ENCODE measurements at regions not wholly inside any gene's neighbourhood (a gene's known extent, or its start where the extent isn't known, plus 50 kb on each side); places are given as distances from the start of the nearest gene placed in this dataset.

DNA sequence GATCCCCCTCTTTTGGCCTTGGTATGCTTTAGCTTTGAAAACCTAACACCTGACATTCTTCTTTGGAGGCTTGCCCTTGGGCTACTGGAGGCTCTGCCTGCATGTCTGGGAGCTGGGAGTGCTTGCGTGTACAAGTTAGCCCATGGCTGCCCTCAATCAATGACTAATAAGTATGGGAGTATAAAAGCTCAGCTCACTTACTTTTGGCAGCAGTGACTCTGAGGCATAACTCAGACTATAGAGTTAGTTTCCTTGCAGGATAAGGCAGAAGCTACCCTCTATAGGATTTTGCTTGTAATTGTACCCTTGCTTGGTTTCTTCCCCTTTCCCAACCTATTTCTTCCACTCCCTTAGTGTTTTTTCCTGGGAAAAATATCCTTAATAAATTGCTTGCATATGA is 247.9 kb downstream of the PPP1R2C start:
- Histone ChIP-seq H3K9me3 (no peaks in the 10 kb centered on the region), H3K27me3 (replicated peaks; ENCODE audit: insufficient read depth) (no peaks in the 10 kb centered on the region), H3K27ac (no peak overlapping the region), H3K36me3 (no peaks in the 10 kb centered on the region), H3K4me1 (ENCODE audit: control insufficient read depth in 1 of 2, low read depth in 2 of 2) (no peaks in the 10 kb centered on the region), H3K4me3 (no peak overlapping the region)
- no peak for ATAC-seq (ENCODE audit: insufficient number of reproducible peaks, low FRiP score, low read depth)
- TF ChIP-seq CTCF (IDR thresholded peaks at IDR 0.05) = no peak
- DNase-seq (ENCODE audit: low spot score) = no peak

DNA sequence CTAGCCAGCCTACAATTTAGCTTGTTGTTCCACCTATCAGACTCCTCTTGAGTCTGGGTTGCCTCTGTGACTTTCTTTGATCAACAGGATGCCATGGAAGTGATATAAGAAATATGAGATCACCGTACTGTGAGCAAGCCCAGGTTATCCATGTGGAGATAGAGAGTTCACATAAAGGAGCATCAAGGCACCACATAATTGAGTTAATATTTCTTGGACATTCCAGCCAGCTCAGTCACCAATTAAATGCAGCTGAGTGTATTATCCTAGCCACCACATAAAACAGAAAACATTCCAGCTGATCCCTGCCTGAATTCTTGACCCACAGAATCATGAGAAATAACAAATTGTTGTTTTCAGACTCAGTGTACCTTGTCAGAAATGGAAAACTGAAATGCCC is 253.6 kb downstream of the PPP1R2C start:
- no peaks in the 10 kb centered on the region for H3K36me3 ChIP-seq
- DNase-seq (ENCODE audit: low spot score) = no peak
- no peak for TF ChIP-seq CTCF (IDR thresholded peaks at IDR 0.05)

DNA sequence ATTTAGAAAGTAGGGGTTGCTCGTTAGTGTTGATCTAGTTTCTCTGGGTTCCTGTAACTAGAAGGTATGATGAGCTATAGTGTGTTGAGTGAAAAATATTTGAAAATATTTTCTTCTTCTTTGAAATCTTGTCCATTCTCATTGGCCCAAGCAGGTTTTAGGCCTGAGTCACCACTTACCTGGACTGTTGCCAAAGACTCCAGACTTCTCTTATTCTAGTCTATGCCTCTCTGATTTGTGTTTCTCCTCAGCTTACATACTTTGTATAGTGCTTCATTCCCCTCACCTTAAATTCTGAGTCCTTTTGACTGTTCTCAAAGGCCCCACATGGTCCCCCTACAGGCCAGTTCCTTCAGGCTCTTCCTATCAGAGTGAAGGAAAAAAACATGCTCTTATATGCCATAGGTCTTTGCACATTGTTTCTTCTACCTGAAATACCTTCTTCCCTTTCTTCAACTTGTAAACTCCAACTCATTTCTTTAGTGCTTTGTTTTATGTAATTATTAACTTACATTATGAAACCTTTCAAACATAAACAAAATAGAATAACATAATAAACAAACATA is 258.2 kb downstream of the PPP1R2C start:
- ATAC-seq (ENCODE audit: insufficient number of reproducible peaks, low FRiP score, low read depth) = no peak
- TF ChIP-seq CTCF (IDR thresholded peaks at IDR 0.05) = no peak

More for the DNA sequence above, 253.6 kb downstream of the PPP1R2C start:
- H3K4me1 ChIP-seq (ENCODE audit: control insufficient read depth in 1 of 2, low read depth in 2 of 2) = no peaks in the 10 kb centered on the region
- ATAC-seq (ENCODE audit: insufficient number of reproducible peaks, low FRiP score, low read depth) = no peak
- H3K4me3 ChIP-seq = no peak overlapping the region
- no peaks in the 10 kb centered on the region for H3K9me3 ChIP-seq
- no peaks in the 10 kb centered on the region for H3K27me3 ChIP-seq (replicated peaks; ENCODE audit: insufficient read depth)
- no peak overlapping the region for H3K27ac ChIP-seq

DNA sequence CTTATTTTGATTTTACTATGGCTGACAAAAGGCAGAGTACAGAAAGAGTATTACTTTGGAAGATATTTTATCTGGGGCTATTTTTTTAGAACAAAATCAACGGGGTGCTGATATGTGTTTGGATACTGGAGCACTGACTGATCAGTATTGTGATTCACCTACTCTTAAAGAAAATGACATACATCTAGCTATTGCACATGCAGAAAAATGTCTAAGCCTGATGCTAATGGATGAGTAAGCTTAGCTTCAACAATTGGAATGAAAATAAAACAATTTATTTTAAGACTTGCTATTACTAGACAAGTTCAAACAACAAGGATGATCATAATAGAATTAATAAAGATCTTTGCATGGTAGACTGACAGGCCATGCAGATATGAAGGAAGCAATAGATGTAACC is 262.0 kb downstream of the PPP1R2C start:
- no peak for ATAC-seq (ENCODE audit: insufficient number of reproducible peaks, low FRiP score, low read depth)
- Histone ChIP-seq H3K36me3 (no peaks in the 10 kb centered on the region), H3K9me3 (no peaks in the 10 kb centered on the region), H3K27me3 (replicated peaks; ENCODE audit: insufficient read depth) (no peaks in the 10 kb centered on the region), H3K27ac (no peak overlapping the region), H3K4me3 (no peak overlapping the region), H3K4me1 (ENCODE audit: control insufficient read depth in 1 of 2, low read depth in 2 of 2) (no peaks in the 10 kb centered on the region)
- DNase-seq (ENCODE audit: low spot score) = no peak
- TF ChIP-seq CTCF (IDR thresholded peaks at IDR 0.05) = no peak

More for the DNA sequence above, 258.2 kb downstream of the PPP1R2C start:
- H3K4me3 ChIP-seq = no peak overlapping the region
- H3K36me3 ChIP-seq = no peaks in the 10 kb centered on the region
- H3K4me1 ChIP-seq (ENCODE audit: control insufficient read depth in 1 of 2, low read depth in 2 of 2) = no peaks in the 10 kb centered on the region
- DNase-seq (ENCODE audit: low spot score) = peak; percentile 3
- no peaks in the 10 kb centered on the region for H3K27me3 ChIP-seq (replicated peaks; ENCODE audit: insufficient read depth)
- no peaks in the 10 kb centered on the region for H3K9me3 ChIP-seq
- no peak overlapping the region for H3K27ac ChIP-seq

- no peak for TF ChIP-seq CTCF (IDR thresholded peaks at IDR 0.05)
- H3K4me3 ChIP-seq = no peak overlapping the region
Observed at GRCh38 chrX:42505016-42505415, 272.9 kb downstream of the PPP1R2C start.

More at GRCh38 chrX:42505016-42505415, 272.9 kb downstream of the PPP1R2C start:
- no peaks in the 10 kb centered on the region for H3K4me1 ChIP-seq (ENCODE audit: control insufficient read depth in 1 of 2, low read depth in 2 of 2)
- H3K36me3 ChIP-seq = no peaks in the 10 kb centered on the region
- H3K27ac ChIP-seq = no peak overlapping the region
- ATAC-seq (ENCODE audit: insufficient number of reproducible peaks, low FRiP score, low read depth) (no peak), DNase-seq (ENCODE audit: low spot score) (no peak)
- no peaks in the 10 kb centered on the region for H3K27me3 ChIP-seq (replicated peaks; ENCODE audit: insufficient read depth)
- H3K9me3 ChIP-seq = no peaks in the 10 kb centered on the region
